GM13977 (cell line): ENCODE measurements at regions not wholly inside any gene's neighbourhood (a gene's known extent, or its start where the extent isn't known, plus 50 kb on each side); places are given as distances from the start of the nearest gene placed in this dataset.

Experiments used
- DNase-seq: peaks from one replicate; pipeline ENCODE4 v3.0.0; 2012; ENCODE audit warnings: low spot score
- in situ Hi-C: fragments of 300-500 bp; cut with MboI; formaldehyde crosslinking; loops from one replicate; pipeline ENCODE4 v1.12.0; 2022; ENCODE audit warnings: low sequenced_read_pairs, low pct_unique_long_range_greater_than_20kb, mixed read lengths, inconsistent platforms; ENCODE audit not compliant: unreplicated experiment
- TF ChIP-seq, protein P1 (sequence below): IDR thresholded peaks from 2 replicates; pipeline ENCODE4 v1.5.1; 2012; ENCODE audit warnings: mild to moderate bottlenecking, control low read depth; ENCODE audit not compliant: insufficient read depth; ENCODE audit errors: extremely low read depth, missing control alignments

DNA sequence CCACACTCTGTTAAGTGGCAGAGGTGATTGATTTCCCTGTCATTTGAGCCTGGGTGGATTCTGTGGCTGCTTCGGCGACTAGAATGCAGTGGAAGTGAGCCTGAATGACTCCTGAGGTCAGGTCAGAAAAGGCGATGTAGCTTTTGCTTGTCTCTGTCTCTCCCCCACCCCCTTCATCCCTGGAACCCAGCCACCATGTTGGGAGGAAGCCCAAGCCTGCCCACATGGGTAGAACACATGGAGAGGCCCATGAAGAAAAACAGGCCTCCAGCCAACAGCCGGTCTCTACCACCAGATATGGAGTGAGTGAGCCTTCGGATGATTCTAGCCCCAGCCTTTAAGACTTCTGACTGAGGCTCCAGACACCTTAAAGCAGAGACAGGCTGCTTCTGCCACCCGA, 181.0 kb downstream of the TFAP2C start:
- TF ChIP-seq, protein P1, sequence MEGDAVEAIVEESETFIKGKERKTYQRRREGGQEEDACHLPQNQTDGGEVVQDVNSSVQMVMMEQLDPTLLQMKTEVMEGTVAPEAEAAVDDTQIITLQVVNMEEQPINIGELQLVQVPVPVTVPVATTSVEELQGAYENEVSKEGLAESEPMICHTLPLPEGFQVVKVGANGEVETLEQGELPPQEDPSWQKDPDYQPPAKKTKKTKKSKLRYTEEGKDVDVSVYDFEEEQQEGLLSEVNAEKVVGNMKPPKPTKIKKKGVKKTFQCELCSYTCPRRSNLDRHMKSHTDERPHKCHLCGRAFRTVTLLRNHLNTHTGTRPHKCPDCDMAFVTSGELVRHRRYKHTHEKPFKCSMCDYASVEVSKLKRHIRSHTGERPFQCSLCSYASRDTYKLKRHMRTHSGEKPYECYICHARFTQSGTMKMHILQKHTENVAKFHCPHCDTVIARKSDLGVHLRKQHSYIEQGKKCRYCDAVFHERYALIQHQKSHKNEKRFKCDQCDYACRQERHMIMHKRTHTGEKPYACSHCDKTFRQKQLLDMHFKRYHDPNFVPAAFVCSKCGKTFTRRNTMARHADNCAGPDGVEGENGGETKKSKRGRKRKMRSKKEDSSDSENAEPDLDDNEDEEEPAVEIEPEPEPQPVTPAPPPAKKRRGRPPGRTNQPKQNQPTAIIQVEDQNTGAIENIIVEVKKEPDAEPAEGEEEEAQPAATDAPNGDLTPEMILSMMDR = no peak
- DNase-seq = no peak
- in situ Hi-C loops = no loop called here

DNA sequence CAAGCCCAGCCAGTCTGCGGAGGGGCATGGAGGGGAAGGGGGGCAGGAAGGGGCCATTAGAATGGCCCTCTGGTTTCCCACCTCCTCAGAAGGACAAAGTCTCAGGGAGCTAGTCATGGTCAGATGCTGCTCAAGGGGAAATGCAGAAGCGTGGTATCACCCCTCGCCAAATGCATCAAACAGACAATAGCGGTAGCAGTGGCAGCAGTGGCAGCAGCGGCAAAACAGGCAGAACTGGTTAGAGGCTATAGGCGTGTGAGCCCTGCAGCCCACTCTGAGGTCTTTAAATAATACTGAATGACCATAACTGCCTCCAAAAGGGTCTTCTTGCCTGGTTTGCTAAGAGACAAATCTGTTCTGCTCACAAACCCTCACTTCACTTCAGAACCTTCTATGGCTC, 186.7 kb downstream of the TFAP2C start:
- no peak for DNase-seq
- in situ Hi-C loops = no loop called here
- TF ChIP-seq, protein P1 = no peak

DNA sequence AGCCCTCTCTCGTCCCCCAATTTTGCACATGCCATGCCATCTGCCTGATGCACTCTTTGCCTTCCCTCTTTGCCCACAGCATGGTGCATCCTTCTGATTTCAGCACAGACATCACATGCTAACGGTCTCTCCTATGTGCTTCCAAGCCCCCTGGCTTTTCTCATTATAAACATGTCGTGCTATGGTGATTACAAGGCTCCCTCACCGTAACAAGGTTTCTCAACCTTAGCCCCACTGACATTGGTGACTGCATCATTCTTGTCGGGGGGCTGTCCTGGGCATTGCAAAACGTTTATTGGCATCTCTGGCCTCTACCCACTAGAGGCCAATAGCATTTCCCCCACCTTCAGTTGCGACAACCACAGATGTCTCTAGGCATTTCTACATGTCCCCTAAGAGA, 187.2 kb downstream of the TFAP2C start:
- in situ Hi-C loops = no loop called here
- no peak for DNase-seq
- TF ChIP-seq, protein P1 = no peak

DNA sequence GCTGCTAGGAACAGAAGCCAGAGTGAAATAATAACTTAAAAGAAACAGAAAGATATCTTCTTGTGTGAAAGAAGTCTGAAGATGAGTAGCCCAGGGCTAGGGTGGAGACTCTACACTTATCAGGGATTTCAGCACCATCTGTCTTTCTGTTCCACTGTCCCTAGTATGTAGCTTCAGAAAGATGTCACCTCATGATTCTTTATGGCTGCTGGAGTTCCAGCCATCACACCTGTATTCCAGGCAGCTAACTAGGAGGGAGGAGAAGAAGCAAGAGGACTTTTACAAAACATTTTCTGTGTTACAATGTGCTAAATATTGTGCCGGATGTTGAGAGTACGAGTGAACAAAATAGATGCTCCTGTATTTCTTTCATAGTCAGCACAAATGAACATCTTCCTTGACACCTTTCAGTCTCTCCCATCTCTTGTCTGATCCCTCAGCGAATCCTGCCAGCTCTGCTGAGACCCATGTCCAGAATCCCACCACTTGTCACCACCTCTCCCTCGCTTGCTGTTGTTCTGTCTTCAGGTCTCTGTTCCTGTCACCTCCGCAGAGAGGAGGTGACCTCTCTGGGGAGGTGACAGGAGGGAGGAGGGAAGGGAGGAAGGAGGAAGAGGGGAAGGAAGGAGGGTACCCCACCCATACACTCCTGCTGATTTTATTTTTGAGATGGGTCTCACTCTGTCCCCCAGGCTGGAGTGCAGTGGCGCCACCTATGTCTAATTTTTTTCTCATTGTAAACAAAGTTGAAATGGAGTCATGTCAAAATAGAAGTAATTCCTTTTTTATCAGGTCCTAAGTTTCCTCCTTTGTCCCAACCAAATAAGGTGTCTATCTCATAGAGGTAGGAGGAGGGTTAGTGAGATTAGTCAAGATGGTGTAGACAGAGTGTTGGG, 188.9 kb downstream of the TFAP2C start:
- in situ Hi-C loops = no loop called here
- TF ChIP-seq, protein P1 = no peak
- no peak for DNase-seq

DNA sequence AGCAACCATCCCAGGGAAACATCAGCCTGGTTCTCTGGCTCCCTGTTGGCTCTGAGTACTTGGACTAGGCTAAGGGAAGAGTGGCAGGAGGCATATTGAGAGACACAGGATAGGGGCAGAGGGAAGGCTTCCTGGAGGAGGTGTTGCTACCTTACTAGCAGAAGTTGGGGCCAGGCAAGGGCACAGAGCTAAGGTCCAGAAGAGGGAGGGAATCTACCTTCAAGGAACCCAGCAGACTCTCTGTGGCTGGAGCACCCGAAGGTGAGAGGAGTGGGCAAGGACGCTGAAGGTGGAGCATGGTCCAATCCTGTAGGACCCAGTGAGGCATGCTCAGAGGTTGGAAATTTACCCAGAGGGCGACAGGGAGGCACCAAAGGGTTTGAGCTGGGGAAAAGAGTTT, 191.9 kb downstream of the TFAP2C start:
- DNase-seq = no peak
- TF ChIP-seq, protein P1 = no peak
- in situ Hi-C loops = no loop called here

DNA sequence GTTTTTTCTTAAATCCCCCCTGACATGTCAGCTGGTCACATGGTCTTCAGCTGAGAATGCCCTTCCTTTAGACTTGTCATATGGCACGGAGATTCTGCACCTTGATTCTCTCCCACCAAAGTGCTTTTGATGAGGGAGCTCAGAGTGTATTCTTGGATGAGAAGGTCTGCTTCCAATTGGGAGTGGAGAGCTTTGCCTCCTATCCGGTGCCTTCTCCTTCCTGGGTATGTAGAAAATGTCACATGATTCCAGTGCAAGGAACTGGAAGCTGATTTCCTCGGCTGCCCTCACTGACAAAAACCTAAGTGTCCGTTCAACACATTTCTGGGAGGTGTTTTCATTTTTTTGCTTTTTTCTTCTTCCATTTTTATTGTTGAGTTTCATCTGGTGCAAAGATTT, 197.2 kb downstream of the TFAP2C start:
- DNase-seq = no peak
- in situ Hi-C loops = no loop called here
- TF ChIP-seq, protein P1 = no peak
